Liver (tissue), 8 donors: ENCODE measurements at regions not wholly inside any gene's neighbourhood (a gene's known extent, or its start where the extent isn't known, plus 50 kb on each side); places are given as distances from the start of the nearest gene placed in this dataset.

Source experiments
- DNase-seq: peaks from one replicate; pipeline ENCODE4 v3.0.0-alpha.2; 2017; ENCODE audit warnings: low spot score
- H3K27ac ChIP-seq, 2 donors: one replicate each; pipeline ENCODE4 v1.7.0; 2013; ENCODE audit warnings: inconsistent platforms in 2 of 2, low read length in 2 of 2, control low read depth in 1 of 2, low read depth in 1 of 2, mild to moderate bottlenecking in 1 of 2
- H3K27me3 ChIP-seq, 4 donors: one replicate each; pipeline versions ENCODE4 v1.6.1 to v1.7.0; 2013; ENCODE audit warnings: low read length in 3 of 4, inconsistent platforms in 1 of 4, mild to moderate bottlenecking in 1 of 4, moderate library complexity in 1 of 4; ENCODE audit not compliant: control insufficient read depth in 4 of 4, insufficient read depth in 4 of 4
- H3K36me3 ChIP-seq, 4 donors: one replicate each; pipeline versions ENCODE4 v1.6.1 to v1.7.0; 2013; ENCODE audit warnings: low read length in 3 of 4, mild to moderate bottlenecking in 3 of 4, low read depth in 1 of 4, moderate library complexity in 1 of 4; ENCODE audit not compliant: control insufficient read depth in 4 of 4, insufficient read depth in 3 of 4
- H3K4me1 ChIP-seq, 4 donors: one replicate each; pipeline versions ENCODE4 v1.6.1 to v1.7.0; 2013; ENCODE audit warnings: low read length in 3 of 4, mild to moderate bottlenecking in 3 of 4, moderate library complexity in 1 of 4; ENCODE audit not compliant: control insufficient read depth in 4 of 4, insufficient read depth in 4 of 4
- H3K4me3 ChIP-seq, 3 donors: one replicate each; pipeline versions ENCODE4 v1.6.1 to v1.7.0; 2013; ENCODE audit warnings: low read length in 3 of 3, control low read depth in 1 of 3, low read depth in 1 of 3, mild to moderate bottlenecking in 1 of 3
- H3K9ac ChIP-seq, 2 donors: one replicate each; pipeline ENCODE4 v1.7.0; 2013; ENCODE audit warnings: low read length in 2 of 2, mild to moderate bottlenecking in 2 of 2, moderate library complexity in 2 of 2, control low read depth in 1 of 2, low read depth in 1 of 2
- H3K9me3 ChIP-seq, 4 donors: one replicate each; pipeline versions ENCODE4 v1.6.1 to v1.7.0; 2013; ENCODE audit warnings: low read length in 3 of 4; ENCODE audit not compliant: control insufficient read depth in 4 of 4
- EGR1 ChIP-seq, 2 donors: IDR thresholded peaks; 2 replicates each; pipeline ENCODE4 v1.6.1; 2016 to 2018; ENCODE audit warnings: antibody characterized with exemption in 2 of 2, low read depth in 2 of 2
- FOXA1 ChIP-seq: IDR thresholded peaks from 2 replicates; pipeline ENCODE4 v1.6.1; 2016; ENCODE audit warnings: antibody characterized with exemption
- FOXA2 ChIP-seq: IDR thresholded peaks from 2 replicates; pipeline ENCODE4 v1.6.1; 2016; ENCODE audit warnings: antibody characterized with exemption
- GABPA ChIP-seq, 2 donors: IDR thresholded peaks in 1 of 2; conservative IDR thresholded peaks in 1 of 2; 2 replicates each; pipeline ENCODE4 v1.6.1; 2016; ENCODE audit warnings: antibody characterized with exemption in 2 of 2, mild to moderate bottlenecking in 1 of 2, moderate library complexity in 1 of 2
- HNF4G ChIP-seq: IDR thresholded peaks from 2 replicates; pipeline ENCODE4 v1.6.1; 2016; ENCODE audit warnings: antibody characterized with exemption
- NR2F2 ChIP-seq: IDR thresholded peaks from 2 replicates; pipeline ENCODE4 v1.6.1; 2016; ENCODE audit warnings: antibody characterized with exemption
- RAD21 ChIP-seq, 2 donors: IDR thresholded peaks; 2 replicates each; pipeline ENCODE4 v1.6.1; 2016; ENCODE audit warnings: antibody characterized with exemption in 2 of 2, mild to moderate bottlenecking in 2 of 2
- RXRA ChIP-seq, 2 donors: IDR thresholded peaks; 2 replicates each; pipeline ENCODE4 v1.6.1; 2017 to 2018; ENCODE audit warnings: antibody characterized with exemption in 2 of 2, mild to moderate bottlenecking in 1 of 2
- SP1 ChIP-seq: IDR thresholded peaks from 2 replicates; pipeline ENCODE4 v1.6.1; 2018; ENCODE audit warnings: antibody characterized with exemption, mild to moderate bottlenecking
- TAF1 ChIP-seq: conservative IDR thresholded peaks from 2 replicates; pipeline ENCODE4 v1.6.1; 2016; ENCODE audit warnings: antibody characterized with exemption, mild to moderate bottlenecking
- YY1 ChIP-seq: IDR thresholded peaks from 2 replicates; pipeline ENCODE4 v1.6.1; 2016; ENCODE audit warnings: antibody characterized with exemption, mild to moderate bottlenecking
- WGBS: extraction: QIAGEN DNeasy Blood & Tissue Kit; methylation state at CpG from one replicate; pipeline ENCODE4 v1.1.7; 2013; 5-methylcytosine and 5-hydroxymethylcytosine counted together
- TF ChIP-seq, protein P1 (sequence below): fragments of 150-350 bp; IDR thresholded peaks from 2 replicates; pipeline ENCODE4 v1.5.1; 2017; ENCODE audit warnings: improper control_type of control experiment, low read depth, low read length; ENCODE audit not compliant: missing input control
- TF ChIP-seq, protein P2 (sequence below): IDR thresholded peaks from 2 replicates; pipeline ENCODE4 v1.6.1; 2016; ENCODE audit warnings: antibody characterized with exemption
- TF ChIP-seq, protein P3 (sequence below): IDR thresholded peaks from 2 replicates; pipeline ENCODE4 v1.6.1; 2016; ENCODE audit warnings: antibody characterized with exemption, mild to moderate bottlenecking
- donor health status: healthy.
- donor health status: healthy.
- donor health status: healthy.
- donor health status: healthy.
- donor health status: healthy.

DNA sequence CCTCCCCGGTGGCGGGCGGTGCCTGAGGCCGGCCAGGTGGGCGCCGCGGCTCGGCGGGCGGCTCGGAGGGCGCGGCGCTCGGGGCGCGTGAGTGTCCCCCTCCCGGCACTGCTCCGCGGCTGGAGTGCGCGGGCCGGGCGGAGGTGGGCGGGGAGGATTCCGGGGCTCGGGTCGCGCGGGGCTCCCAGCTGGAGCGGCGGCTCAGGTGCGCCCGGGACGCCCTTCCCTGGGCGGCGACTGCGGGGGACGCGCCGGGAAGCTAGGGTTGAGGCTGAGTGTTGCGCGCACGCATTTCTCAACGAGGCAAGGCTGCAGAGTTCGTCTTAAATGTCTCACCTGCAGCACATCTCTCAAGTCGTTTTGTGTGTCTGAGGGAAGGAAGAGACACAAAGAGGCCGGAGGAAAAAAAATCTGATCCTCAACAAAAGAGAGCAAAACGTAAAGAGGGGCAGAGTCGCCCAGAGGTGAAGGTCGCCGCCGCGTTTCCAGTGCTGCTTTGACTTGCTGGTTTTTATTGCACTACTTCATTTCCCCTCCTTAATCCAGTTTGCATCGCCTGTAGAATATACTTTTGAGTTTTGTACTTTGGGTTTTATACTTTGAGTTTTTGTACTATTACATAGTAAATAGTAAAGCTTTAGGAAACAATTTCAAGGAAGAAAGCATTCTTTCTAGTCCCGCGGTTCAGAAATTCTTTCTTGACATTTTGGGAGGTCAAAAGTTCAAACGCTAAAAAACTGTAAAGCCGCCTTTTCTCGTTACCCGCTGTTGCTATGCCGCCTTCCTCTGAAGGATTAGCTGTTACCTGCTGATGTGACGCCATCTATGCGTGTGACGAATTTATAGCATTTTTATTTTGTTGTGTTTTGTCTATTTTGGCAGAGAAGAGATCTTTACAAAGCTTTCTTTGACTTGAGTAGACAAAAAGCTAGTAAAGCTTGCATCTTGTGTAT, 106.5 kb upstream of the STOX2 start:
- H3K36me3 ChIP-seq, result peaks cover 0 to 2% (median 0%) of the 10 kb centered on the region in 4 donors
- peaks cover 6 to 17% (median 11%) of the 10 kb centered on the region in 4 donors for H3K4me1 ChIP-seq
- TF ChIP-seq, protein P1, sequence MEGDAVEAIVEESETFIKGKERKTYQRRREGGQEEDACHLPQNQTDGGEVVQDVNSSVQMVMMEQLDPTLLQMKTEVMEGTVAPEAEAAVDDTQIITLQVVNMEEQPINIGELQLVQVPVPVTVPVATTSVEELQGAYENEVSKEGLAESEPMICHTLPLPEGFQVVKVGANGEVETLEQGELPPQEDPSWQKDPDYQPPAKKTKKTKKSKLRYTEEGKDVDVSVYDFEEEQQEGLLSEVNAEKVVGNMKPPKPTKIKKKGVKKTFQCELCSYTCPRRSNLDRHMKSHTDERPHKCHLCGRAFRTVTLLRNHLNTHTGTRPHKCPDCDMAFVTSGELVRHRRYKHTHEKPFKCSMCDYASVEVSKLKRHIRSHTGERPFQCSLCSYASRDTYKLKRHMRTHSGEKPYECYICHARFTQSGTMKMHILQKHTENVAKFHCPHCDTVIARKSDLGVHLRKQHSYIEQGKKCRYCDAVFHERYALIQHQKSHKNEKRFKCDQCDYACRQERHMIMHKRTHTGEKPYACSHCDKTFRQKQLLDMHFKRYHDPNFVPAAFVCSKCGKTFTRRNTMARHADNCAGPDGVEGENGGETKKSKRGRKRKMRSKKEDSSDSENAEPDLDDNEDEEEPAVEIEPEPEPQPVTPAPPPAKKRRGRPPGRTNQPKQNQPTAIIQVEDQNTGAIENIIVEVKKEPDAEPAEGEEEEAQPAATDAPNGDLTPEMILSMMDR, result no peak
- TF ChIP-seq NR2F2, result peak; percentile 33
- peaks cover 0 to 8% (median 1%) of the 10 kb centered on the region in 4 donors for H3K27me3 ChIP-seq
- WGBS, result 5% methylated on average over 65 of the region's 65 CpGs
- peaks cover 0 to 10% (median 6%) of the 10 kb centered on the region in 4 donors for H3K9me3 ChIP-seq
- no peak overlapping the region for H3K9ac ChIP-seq
- DNase-seq, result no peak
- H3K27ac ChIP-seq, result peak overlapping the region in 1 of 2 donors; percentile 57
- H3K4me3 ChIP-seq, result peak overlapping the region in 2 of 3 donors; percentile 13 to 74

DNA sequence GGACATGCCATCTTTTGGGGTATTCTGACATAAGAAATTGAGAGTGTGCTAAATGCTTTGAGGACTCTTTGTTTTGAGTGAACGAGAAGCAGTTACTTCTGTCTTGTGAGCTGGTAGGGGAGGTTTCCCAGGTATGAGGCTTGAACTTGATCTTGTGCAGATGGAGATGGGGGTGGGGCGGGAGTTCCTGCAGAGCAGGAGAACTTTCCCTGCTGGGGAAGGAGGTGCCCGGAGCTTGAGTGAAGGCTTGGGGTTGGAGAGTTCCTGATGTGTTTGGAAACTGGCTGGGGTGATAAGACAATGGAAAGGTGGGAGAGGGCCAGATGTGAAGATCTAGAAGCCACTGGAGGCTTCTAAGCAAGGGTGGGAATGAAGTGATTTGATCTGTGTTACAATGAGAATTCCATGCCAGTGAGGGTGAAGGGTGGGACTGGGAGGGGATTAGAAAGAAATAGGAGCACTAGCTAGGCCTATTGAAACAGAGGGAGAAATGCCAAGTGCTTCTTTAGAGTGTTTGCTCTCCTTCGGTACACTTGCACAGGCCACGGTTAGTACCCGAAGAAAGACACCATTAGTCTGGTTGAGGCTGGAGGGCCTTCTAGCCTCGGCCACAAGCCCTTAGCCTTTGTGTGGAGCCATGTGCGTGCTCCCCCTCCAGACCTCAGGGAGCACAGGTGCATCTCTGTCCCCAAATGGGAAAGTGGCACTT, 103.5 kb upstream of the STOX2 start:
- 82% methylated on average over 8 of the region's 8 CpGs for WGBS
- no peaks in the 10 kb centered on the region for H3K9me3 ChIP-seq
- H3K36me3 ChIP-seq, result peaks cover 0 to 2% (median 0%) of the 10 kb centered on the region in 4 donors
- H3K4me1 ChIP-seq, result peaks cover 6 to 17% (median 11%) of the 10 kb centered on the region in 4 donors
- no peak overlapping the region for H3K27ac ChIP-seq
- peaks cover 0 to 8% (median 1%) of the 10 kb centered on the region in 4 donors for H3K27me3 ChIP-seq
- no peak overlapping the region for H3K4me3 ChIP-seq
- TF ChIP-seq TAF1, result no peak
- TF ChIP-seq SP1, result no peak
- no peak for TF ChIP-seq YY1
- no peak for TF ChIP-seq EGR1 (IDR thresholded peaks at IDR 0.05; ENCODE audit: low read depth in 2 of 2)
- TF ChIP-seq RXRA (IDR thresholded peaks at IDR 0.05), result no peak
- TF ChIP-seq FOXA1, result no peak
- no peak for TF ChIP-seq NR2F2
- TF ChIP-seq FOXA2, result no peak
- TF ChIP-seq, protein P2, sequence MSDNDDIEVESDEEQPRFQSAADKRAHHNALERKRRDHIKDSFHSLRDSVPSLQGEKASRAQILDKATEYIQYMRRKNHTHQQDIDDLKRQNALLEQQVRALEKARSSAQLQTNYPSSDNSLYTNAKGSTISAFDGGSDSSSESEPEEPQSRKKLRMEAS, result no peak
- TF ChIP-seq, protein P1, result no peak
- DNase-seq, result no peak
- no peak overlapping the region for H3K9ac ChIP-seq

DNA sequence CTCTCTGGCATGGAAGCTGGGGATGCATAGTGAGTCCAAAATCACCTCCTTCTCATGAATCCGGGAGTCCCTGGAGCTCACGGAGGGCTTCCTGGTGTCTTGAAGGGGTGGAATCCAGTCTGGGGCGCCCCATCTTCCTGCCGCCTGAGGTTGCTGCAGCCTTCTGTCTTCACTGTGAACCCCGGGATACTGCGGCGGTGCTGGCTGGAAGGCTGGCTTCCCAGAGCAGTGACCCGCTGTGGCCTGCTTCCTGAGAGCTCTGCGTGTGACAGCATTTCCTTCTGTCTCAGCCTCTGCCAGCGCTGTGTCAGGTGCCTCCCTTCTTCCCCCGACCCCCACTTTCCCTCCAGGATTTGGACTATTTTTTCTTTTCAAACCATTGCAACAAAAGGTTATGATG, 98.8 kb upstream of the STOX2 start:
- peaks cover 0 to 3% (median 0%) of the 10 kb centered on the region in 4 donors for H3K9me3 ChIP-seq
- no peaks in the 10 kb centered on the region for H3K4me1 ChIP-seq
- no peak overlapping the region for H3K4me3 ChIP-seq
- no peak overlapping the region for H3K9ac ChIP-seq
- H3K27ac ChIP-seq, result no peak overlapping the region
- H3K36me3 ChIP-seq, result no peaks in the 10 kb centered on the region
- H3K27me3 ChIP-seq, result no peaks in the 10 kb centered on the region
- WGBS, result 75% methylated on average over 11 of the region's 11 CpGs
- no peak for DNase-seq
- TF ChIP-seq YY1 (no peak), FOXA1 (no peak), GABPA (IDR thresholded peaks at IDR 0.05 in 1 of 2, conservative IDR thresholded peaks at IDR 0.05 in 1 of 2) (no peak), HNF4G (no peak), RAD21 (IDR thresholded peaks at IDR 0.05) (no peak), TAF1 (no peak), NR2F2 (no peak), SP1 (no peak), EGR1 (IDR thresholded peaks at IDR 0.05; ENCODE audit: low read depth in 2 of 2) (no peak)
- TF ChIP-seq, protein P3, sequence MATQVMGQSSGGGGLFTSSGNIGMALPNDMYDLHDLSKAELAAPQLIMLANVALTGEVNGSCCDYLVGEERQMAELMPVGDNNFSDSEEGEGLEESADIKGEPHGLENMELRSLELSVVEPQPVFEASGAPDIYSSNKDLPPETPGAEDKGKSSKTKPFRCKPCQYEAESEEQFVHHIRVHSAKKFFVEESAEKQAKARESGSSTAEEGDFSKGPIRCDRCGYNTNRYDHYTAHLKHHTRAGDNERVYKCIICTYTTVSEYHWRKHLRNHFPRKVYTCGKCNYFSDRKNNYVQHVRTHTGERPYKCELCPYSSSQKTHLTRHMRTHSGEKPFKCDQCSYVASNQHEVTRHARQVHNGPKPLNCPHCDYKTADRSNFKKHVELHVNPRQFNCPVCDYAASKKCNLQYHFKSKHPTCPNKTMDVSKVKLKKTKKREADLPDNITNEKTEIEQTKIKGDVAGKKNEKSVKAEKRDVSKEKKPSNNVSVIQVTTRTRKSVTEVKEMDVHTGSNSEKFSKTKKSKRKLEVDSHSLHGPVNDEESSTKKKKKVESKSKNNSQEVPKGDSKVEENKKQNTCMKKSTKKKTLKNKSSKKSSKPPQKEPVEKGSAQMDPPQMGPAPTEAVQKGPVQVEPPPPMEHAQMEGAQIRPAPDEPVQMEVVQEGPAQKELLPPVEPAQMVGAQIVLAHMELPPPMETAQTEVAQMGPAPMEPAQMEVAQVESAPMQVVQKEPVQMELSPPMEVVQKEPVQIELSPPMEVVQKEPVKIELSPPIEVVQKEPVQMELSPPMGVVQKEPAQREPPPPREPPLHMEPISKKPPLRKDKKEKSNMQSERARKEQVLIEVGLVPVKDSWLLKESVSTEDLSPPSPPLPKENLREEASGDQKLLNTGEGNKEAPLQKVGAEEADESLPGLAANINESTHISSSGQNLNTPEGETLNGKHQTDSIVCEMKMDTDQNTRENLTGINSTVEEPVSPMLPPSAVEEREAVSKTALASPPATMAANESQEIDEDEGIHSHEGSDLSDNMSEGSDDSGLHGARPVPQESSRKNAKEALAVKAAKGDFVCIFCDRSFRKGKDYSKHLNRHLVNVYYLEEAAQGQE, result no peak
